ENCODE measurements at regions not wholly inside any gene's neighbourhood (a gene's known extent, or its start where the extent isn't known, plus 50 kb on each side); places are given as distances from the start of the nearest gene placed in this dataset.

GRCh38 chr13:79003989-79004898 is 345.3 kb upstream of the OBI1 start:
- TF ChIP-seq CTCF (IDR thresholded peaks at IDR 0.05) = no peak
- no peak for DNase-seq
- Histone ChIP-seq H3K27me3 (no peaks in the 10 kb centered on the region), H3K4me3 (no peak overlapping the region), H3K4me1 (no peaks in the 10 kb centered on the region), H3K9me3 (no peaks in the 10 kb centered on the region), H3K36me3 (no peaks in the 10 kb centered on the region), H3K9ac (ENCODE audit: low read depth in 2 of 2, low read length in 2 of 2) (no peak overlapping the region), H3K27ac (no peak overlapping the region)
- intact Hi-C loops (cut with DNase I) = no loop called here

- no peak for DNase-seq
- Histone ChIP-seq H3K4me3 (no peak overlapping the region), H3K36me3 (no peaks in the 10 kb centered on the region), H3K9me3 (no peaks in the 10 kb centered on the region), H3K4me1 (no peaks in the 10 kb centered on the region), H3K9ac (ENCODE audit: low read depth in 2 of 2, low read length in 2 of 2) (no peak overlapping the region), H3K27me3 (no peaks in the 10 kb centered on the region), H3K27ac (no peak overlapping the region)
- intact Hi-C loops (cut with DNase I) = no loop called here
- no peak for TF ChIP-seq CTCF (IDR thresholded peaks at IDR 0.05)
These were observed 340.5 kb upstream of the OBI1 start for GRCh38 chr13:78999494-78999893.

GRCh38 chr13:78998630-78999315 is 339.8 kb upstream of the OBI1 start:
- intact Hi-C loops (cut with DNase I) = no loop called here
- no peak overlapping the region for H3K4me3 ChIP-seq
- TF ChIP-seq CTCF (IDR thresholded peaks at IDR 0.05) = no peak
- no peak for DNase-seq
- H3K36me3 ChIP-seq = no peaks in the 10 kb centered on the region
- H3K4me1 ChIP-seq = no peaks in the 10 kb centered on the region
- no peak overlapping the region for H3K9ac ChIP-seq (ENCODE audit: low read depth in 2 of 2, low read length in 2 of 2)
- H3K27me3 ChIP-seq = no peaks in the 10 kb centered on the region
- H3K9me3 ChIP-seq = no peaks in the 10 kb centered on the region
- no peak overlapping the region for H3K27ac ChIP-seq

- no peak overlapping the region for H3K27ac ChIP-seq
- no peaks in the 10 kb centered on the region for H3K27me3 ChIP-seq
- intact Hi-C loops (cut with DNase I) = no loop called here
- H3K4me1 ChIP-seq = no peaks in the 10 kb centered on the region
- no peak for DNase-seq
- no peak overlapping the region for H3K9ac ChIP-seq (ENCODE audit: low read depth in 2 of 2, low read length in 2 of 2)
- H3K36me3 ChIP-seq = no peaks in the 10 kb centered on the region
- TF ChIP-seq CTCF (IDR thresholded peaks at IDR 0.05) = no peak
- H3K9me3 ChIP-seq = no peaks in the 10 kb centered on the region
- H3K4me3 ChIP-seq = no peak overlapping the region
These were observed 339.1 kb upstream of the OBI1 start for GRCh38 chr13:78997902-78998629.

- no peaks in the 10 kb centered on the region for H3K27me3 ChIP-seq
- H3K9ac ChIP-seq (ENCODE audit: low read depth in 2 of 2, low read length in 2 of 2) = no peak overlapping the region
- DNase-seq = no peak
- intact Hi-C loops (cut with DNase I) = no loop called here
- H3K9me3 ChIP-seq = no peaks in the 10 kb centered on the region
- no peak overlapping the region for H3K4me3 ChIP-seq
- no peak overlapping the region for H3K27ac ChIP-seq
- H3K4me1 ChIP-seq = no peaks in the 10 kb centered on the region
- TF ChIP-seq CTCF (IDR thresholded peaks at IDR 0.05) = no peak
- no peaks in the 10 kb centered on the region for H3K36me3 ChIP-seq
These were observed 334.8 kb upstream of the OBI1 start for GRCh38 chr13:78993792-78994191.
